Spleen (tissue), 11 donors: ENCODE measurements at regions not wholly inside any gene's neighbourhood (a gene's known extent, or its start where the extent isn't known, plus 50 kb on each side); places are given as distances from the start of the nearest gene placed in this dataset.

Experiments used
- DNase-seq: peaks from one replicate; pipeline ENCODE4 v3.0.0-alpha.2; 2020
- H3K27ac ChIP-seq, 8 donors: fragments of 200-600 bp; sonication (generic) in 7 of 8; 1 replicate in 4 of 8; 2 replicates in 4 of 8; pipeline versions ENCODE4 v1.5.0 to v1.8.0; 2016 to 2021; ENCODE audit warnings: inconsistent platforms in 4 of 8, mild to moderate bottlenecking in 4 of 8, moderate library complexity in 1 of 8
- H3K27me3 ChIP-seq, 7 donors: fragments of 200-600 bp; sonication (generic) in 6 of 7; replicated peaks in 1 of 7; 1 replicate in 4 of 7; 2 replicates in 3 of 7; pipeline versions ENCODE4 v1.5.0 to v1.8.0; 2016 to 2021; ENCODE audit warnings: inconsistent platforms in 3 of 7, mild to moderate bottlenecking in 1 of 7
- H3K36me3 ChIP-seq, 6 donors: fragments of 200-600 bp; sonication (generic) in 5 of 6; 1 replicate in 4 of 6; 2 replicates in 2 of 6; pipeline versions ENCODE4 v1.5.0 to v1.8.0; 2016 to 2021; ENCODE audit warnings: inconsistent platforms in 2 of 6
- H3K4me1 ChIP-seq, 6 donors: fragments of 200-600 bp; sonication (generic) in 5 of 6; 1 replicate in 3 of 6; 2 replicates in 3 of 6; pipeline versions ENCODE4 v1.5.0 to v1.8.0; 2016 to 2021; ENCODE audit warnings: inconsistent platforms in 3 of 6
- H3K4me3 ChIP-seq, 8 donors: fragments of 200-600 bp; sonication (generic) in 7 of 8; 1 replicate in 4 of 8; 2 replicates in 4 of 8; pipeline versions ENCODE4 v1.5.0 to v1.8.0; 2016 to 2021; ENCODE audit warnings: inconsistent platforms in 4 of 8, mild to moderate bottlenecking in 4 of 8, moderate library complexity in 2 of 8
- H3K9me3 ChIP-seq, 8 donors: fragments of 200-600 bp; sonication (generic) in 7 of 8; 1 replicate in 4 of 8; 2 replicates in 4 of 8; pipeline versions ENCODE4 v1.5.0 to v1.8.0; 2016 to 2021; ENCODE audit warnings: inconsistent platforms in 4 of 8
- CTCF ChIP-seq, 11 experiments: fragments of 200-600 bp in 7 of 11; fragments of 450-650 bp in 4 of 11; sonication (generic) in 4 of 11; IDR thresholded peaks in 8 of 11; conservative IDR thresholded peaks in 3 of 11; 1 replicate in 7 of 11; 2 replicates in 4 of 11; pipeline versions ENCODE4 v1.4.0 to v1.8.0; 2016 to 2021; ENCODE audit warnings: antibody characterized with exemption in 11 of 11, inconsistent platforms in 4 of 11, mild to moderate bottlenecking in 1 of 11
- POLR2A ChIP-seq, 3 donors: fragments of 450-650 bp; IDR thresholded peaks; one replicate each; pipeline ENCODE4 v1.5.1; 2017; ENCODE audit warnings: antibody characterized with exemption in 3 of 3, mild to moderate bottlenecking in 1 of 3
- POLR2AphosphoS5 ChIP-seq, 3 donors: sonication (generic); formaldehyde crosslinking; IDR thresholded peaks; one replicate each; pipeline ENCODE4 v1.5.1; 2017; ENCODE audit warnings: antibody characterized with exemption in 3 of 3
- WGBS, 5 donors: extraction: QIAGEN DNeasy Blood & Tissue Kit in 3 of 5; methylation state at CpG; one replicate each; pipeline versions ENCODE4 v1.1.5 to v1.1.7; 2013 to 2018; 5-methylcytosine and 5-hydroxymethylcytosine counted together
- intact Hi-C: fragments of 100-400 bp; cut with DNase I; formaldehyde crosslinking; loops from one replicate; pipeline ENCODE4 v1.15.0; 2023; ENCODE audit warnings: low total_unique reads
- donor health status: healthy with polysubstance abuse.
- donor health status: DM: no; HTN: no; CAD: no; lungs with moderate emphysema.
- donor health status: DM: no; HTN: no; CAD: no.
- donor health status: Bipolar disorder and iron deficiency.
- donor health status: healthy.
- donor health status: DM: no; HTN: no; CAD: no.
- donor health status: DM: yes; HTN: yes; CAD: no.

DNA sequence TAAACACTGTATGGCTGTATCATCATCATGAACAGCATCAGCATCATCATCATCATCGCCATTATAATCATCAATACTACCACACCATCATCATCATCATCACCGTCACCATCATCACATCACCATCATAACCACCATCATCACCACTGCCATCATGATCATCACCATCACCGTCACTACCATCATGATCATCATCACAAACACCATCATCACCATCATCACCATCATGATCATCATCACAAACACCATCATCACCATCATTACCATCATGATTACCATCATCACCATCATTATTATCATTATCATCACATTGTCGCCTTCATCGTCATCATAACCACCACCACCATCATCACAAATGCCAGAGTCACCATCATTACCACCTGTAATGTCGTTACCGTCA, 1196.9 kb downstream of the NLGN4X start:
- intact Hi-C loops, result no loop called here

GRCh38 chrX:5015451-5015850, 1213.2 kb downstream of the NLGN4X start:
- DNase-seq, result no peak
- no peak overlapping the region for H3K27ac ChIP-seq
- no peaks in the 10 kb centered on the region for H3K36me3 ChIP-seq
- no peaks in the 10 kb centered on the region for H3K9me3 ChIP-seq
- intact Hi-C loops, result no loop called here
- H3K27me3 ChIP-seq, result no peaks in the 10 kb centered on the region
- H3K4me3 ChIP-seq, result no peak overlapping the region
- no peaks in the 10 kb centered on the region for H3K4me1 ChIP-seq
- 43 to 85% (median 65%) methylated on average over 2 of the region's 2 CpGs for WGBS, 5 donors
- TF ChIP-seq POLR2AphosphoS5 (IDR thresholded peaks at IDR 0.05) (no peak), POLR2A (IDR thresholded peaks at IDR 0.05) (no peak), CTCF (IDR thresholded peaks at IDR 0.05 in 8 of 11, conservative IDR thresholded peaks at IDR 0.05 in 3 of 11) (no peak)

More for the DNA sequence above, 1196.9 kb downstream of the NLGN4X start:
- no peaks in the 10 kb centered on the region for H3K36me3 ChIP-seq
- no peak for DNase-seq
- no peak for TF ChIP-seq POLR2AphosphoS5 (IDR thresholded peaks at IDR 0.05)
- H3K4me3 ChIP-seq, result no peak overlapping the region
- no peaks in the 10 kb centered on the region for H3K27me3 ChIP-seq
- no peak overlapping the region for H3K27ac ChIP-seq
- 69 to 96% (median 90%) methylated on average over 7 of the region's 7 CpGs for WGBS, 5 donors
- no peaks in the 10 kb centered on the region for H3K9me3 ChIP-seq
- no peaks in the 10 kb centered on the region for H3K4me1 ChIP-seq

- intact Hi-C loops, result no loop called here
- DNase-seq, result no peak
- no peak for TF ChIP-seq POLR2AphosphoS5 (IDR thresholded peaks at IDR 0.05)
- TF ChIP-seq CTCF (IDR thresholded peaks at IDR 0.05 in 8 of 11, conservative IDR thresholded peaks at IDR 0.05 in 3 of 11), result no peak
- no peak for TF ChIP-seq POLR2A (IDR thresholded peaks at IDR 0.05)
- Histone ChIP-seq H3K4me1 (no peaks in the 10 kb centered on the region), H3K27ac (no peak overlapping the region), H3K4me3 (no peak overlapping the region), H3K27me3 (no peaks in the 10 kb centered on the region), H3K36me3 (no peaks in the 10 kb centered on the region), H3K9me3 (peaks cover 0 to 12% (median 0%) of the 10 kb centered on the region in 8 donors)
- 59 to 100% (median 73%) methylated on average over 1 of the region's 1 CpG for WGBS, 5 donors
Measured at GRCh38 chrX:4994855-4995254, 1233.8 kb downstream of the NLGN4X start.

GRCh38 chrX:4978613-4979012, 1250.1 kb downstream of the NLGN4X start:
- no peaks in the 10 kb centered on the region for H3K36me3 ChIP-seq
- no peak for DNase-seq
- H3K4me3 ChIP-seq, result no peak overlapping the region
- no peak overlapping the region for H3K27ac ChIP-seq
- TF ChIP-seq POLR2A (IDR thresholded peaks at IDR 0.05) (no peak), CTCF (IDR thresholded peaks at IDR 0.05 in 8 of 11, conservative IDR thresholded peaks at IDR 0.05 in 3 of 11) (no peak), POLR2AphosphoS5 (IDR thresholded peaks at IDR 0.05) (no peak)
- intact Hi-C loops, result no loop called here
- no peaks in the 10 kb centered on the region for H3K4me1 ChIP-seq
- peaks cover 0 to 4% (median 0%) of the 10 kb centered on the region in 8 donors for H3K9me3 ChIP-seq
- no peaks in the 10 kb centered on the region for H3K27me3 ChIP-seq
- 43 to 89% (median 68%) methylated on average over 1 of the region's 1 CpG for WGBS, 5 donors

GRCh38 chrX:4971646-4972045, 1257.0 kb downstream of the NLGN4X start:
- H3K4me1 ChIP-seq, result no peaks in the 10 kb centered on the region

More at GRCh38 chrX:4971646-4972045, 1257.0 kb downstream of the NLGN4X start:
- no peaks in the 10 kb centered on the region for H3K36me3 ChIP-seq
- TF ChIP-seq POLR2A (IDR thresholded peaks at IDR 0.05) (no peak), CTCF (IDR thresholded peaks at IDR 0.05 in 8 of 11, conservative IDR thresholded peaks at IDR 0.05 in 3 of 11) (no peak), POLR2AphosphoS5 (IDR thresholded peaks at IDR 0.05) (no peak)
- 75 to 91% (median 80%) methylated on average over 2 of the region's 2 CpGs for WGBS, 5 donors
- DNase-seq, result no peak
- intact Hi-C loops, result no loop called here
- peaks cover 0 to 23% (median 7%) of the 10 kb centered on the region in 8 donors for H3K9me3 ChIP-seq
- H3K4me3 ChIP-seq, result no peak overlapping the region
- H3K27ac ChIP-seq, result no peak overlapping the region
- no peaks in the 10 kb centered on the region for H3K27me3 ChIP-seq
